ENCODE measurements at regions not wholly inside any gene's neighbourhood (a gene's known extent, or its start where the extent isn't known, plus 50 kb on each side); places are given as distances from the start of the nearest gene placed in this dataset.

GRCh38 chr19:29429021-29429420 is 96.8 kb upstream of the VSTM2B start:
- intact Hi-C loops (cut with DNase I): no loop called here
- H3K4me1 ChIP-seq: no peaks in the 10 kb centered on the region
- no peaks in the 10 kb centered on the region for H3K27me3 ChIP-seq
- H3K9me3 ChIP-seq: no peaks in the 10 kb centered on the region
- no peak overlapping the region for H3K27ac ChIP-seq
- WGBS, 2 donors: 78 to 86% methylated on average over 8 to 9 of the region's 9 CpGs
- H3K36me3 ChIP-seq: no peaks in the 10 kb centered on the region
- no peak for DNase-seq
- TF ChIP-seq CTCF (IDR thresholded peaks at IDR 0.05): no peak
- no peak for TF ChIP-seq POLR2A (IDR thresholded peaks at IDR 0.05)
- no peak overlapping the region for H3K4me3 ChIP-seq (replicated peaks in 1 of 3)

- Histone ChIP-seq H3K36me3 (no peaks in the 10 kb centered on the region), H3K4me3 (replicated peaks in 1 of 3) (no peak overlapping the region), H3K27me3 (no peaks in the 10 kb centered on the region), H3K4me1 (no peaks in the 10 kb centered on the region), H3K27ac (no peak overlapping the region), H3K9me3 (no peaks in the 10 kb centered on the region)
- TF ChIP-seq POLR2A (IDR thresholded peaks at IDR 0.05) (no peak), CTCF (IDR thresholded peaks at IDR 0.05) (no peak)
- DNase-seq: no peak
- WGBS, 2 donors: 87 to 90% methylated on average over 11 to 14 of the region's 15 CpGs
- intact Hi-C loops (cut with DNase I): no loop called here
Measured at GRCh38 chr19:29429581-29429980, 96.2 kb upstream of the VSTM2B start.

- 78 to 79% methylated on average over 7 of the region's 7 CpGs for WGBS, 2 donors
- TF ChIP-seq CTCF (IDR thresholded peaks at IDR 0.05) (no peak), POLR2A (IDR thresholded peaks at IDR 0.05) (no peak)
- intact Hi-C loops (cut with DNase I): no loop called here
- Histone ChIP-seq H3K4me3 (replicated peaks in 1 of 3) (no peak overlapping the region), H3K27ac (no peak overlapping the region), H3K4me1 (no peaks in the 10 kb centered on the region), H3K9me3 (no peaks in the 10 kb centered on the region), H3K27me3 (no peaks in the 10 kb centered on the region), H3K36me3 (no peaks in the 10 kb centered on the region)
- no peak for DNase-seq
Measured at GRCh38 chr19:29431332-29431731, 94.5 kb upstream of the VSTM2B start.

GRCh38 chr19:29432677-29433076 is 93.1 kb upstream of the VSTM2B start:
- Histone ChIP-seq H3K36me3 (no peaks in the 10 kb centered on the region), H3K4me1 (no peaks in the 10 kb centered on the region), H3K9me3 (no peaks in the 10 kb centered on the region), H3K4me3 (replicated peaks in 1 of 3) (no peak overlapping the region), H3K27ac (no peak overlapping the region), H3K27me3 (no peaks in the 10 kb centered on the region)
- WGBS, 2 donors: 72 to 76% methylated on average over 2 to 3 of the region's 5 CpGs
- intact Hi-C loops (cut with DNase I): no loop called here
- TF ChIP-seq POLR2A (IDR thresholded peaks at IDR 0.05) (no peak), CTCF (IDR thresholded peaks at IDR 0.05) (no peak)
- no peak for DNase-seq

- no peak for TF ChIP-seq POLR2A (IDR thresholded peaks at IDR 0.05)
- TF ChIP-seq CTCF (IDR thresholded peaks at IDR 0.05): no peak
- Histone ChIP-seq H3K9me3 (no peaks in the 10 kb centered on the region), H3K27ac (no peak overlapping the region), H3K27me3 (no peaks in the 10 kb centered on the region), H3K4me3 (replicated peaks in 1 of 3) (no peak overlapping the region), H3K4me1 (no peaks in the 10 kb centered on the region), H3K36me3 (no peaks in the 10 kb centered on the region)
- no peak for DNase-seq
- WGBS, 2 donors: 88 to 89% methylated on average over 11 of the region's 11 CpGs
- intact Hi-C loops (cut with DNase I): no loop called here
Measured at GRCh38 chr19:29436591-29437103, 89.1 kb upstream of the VSTM2B start.
